NCI-H1105 treated with DMSO at 0.1 percent for 48 hours (cell line): ENCODE measurements at regions not wholly inside any gene's neighbourhood (a gene's known extent, or its start where the extent isn't known, plus 50 kb on each side); places are given as distances from the start of the nearest gene placed in this dataset.
A peak's percentile ranks its signal among the peaks of the same experiment; 100 is the strongest.
"Not testable (repeated sequence)": the region's sequence is repeated elsewhere in the genome, so short reads cannot be mapped to it uniquely, and the experiment has no call there.

Source experiments
- DNase-seq: peaks from one replicate; lab custom pipeline; 2025; lab: John Stamatoyannopoulos, UW

DNA sequence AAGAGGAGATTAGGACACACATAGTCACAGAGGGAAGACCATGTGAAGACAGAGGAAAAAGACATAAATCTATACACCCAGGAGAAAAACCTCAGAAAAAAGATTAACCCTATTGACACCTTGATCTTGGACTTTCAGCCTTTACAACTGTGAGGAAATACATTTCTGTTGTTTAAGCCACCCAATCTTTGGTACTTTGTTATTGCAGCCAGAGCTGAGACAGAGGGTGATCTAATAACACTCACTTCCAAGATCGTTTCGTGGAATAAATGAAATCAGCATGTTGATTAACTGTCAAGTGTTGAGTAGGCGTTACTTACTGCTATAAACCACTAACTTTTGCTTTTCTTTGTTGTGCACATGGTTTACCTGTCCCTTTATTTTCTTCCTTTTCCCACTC, 361.2 kb upstream of the RIOK2 start:
- DNase-seq: no peak

DNA sequence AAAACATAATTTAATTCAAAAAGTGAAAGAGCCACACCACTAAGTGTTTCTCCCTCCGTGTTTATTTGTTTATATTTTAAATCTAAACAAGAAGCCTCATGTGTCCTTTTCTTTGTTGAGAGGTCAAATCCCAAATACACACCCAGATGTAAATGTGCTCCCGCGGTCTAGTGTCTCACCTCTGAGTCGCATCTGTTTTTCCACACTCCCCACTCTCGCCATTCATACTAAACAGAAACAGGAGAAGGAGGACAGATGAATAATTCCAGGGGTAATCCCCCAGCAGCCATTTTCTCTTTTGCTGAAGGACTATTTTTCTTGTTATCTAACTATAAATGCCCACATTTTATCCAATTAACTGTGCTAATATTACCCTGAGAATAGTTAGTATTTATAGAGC, 361.6 kb upstream of the RIOK2 start:
- no peak for DNase-seq

DNA sequence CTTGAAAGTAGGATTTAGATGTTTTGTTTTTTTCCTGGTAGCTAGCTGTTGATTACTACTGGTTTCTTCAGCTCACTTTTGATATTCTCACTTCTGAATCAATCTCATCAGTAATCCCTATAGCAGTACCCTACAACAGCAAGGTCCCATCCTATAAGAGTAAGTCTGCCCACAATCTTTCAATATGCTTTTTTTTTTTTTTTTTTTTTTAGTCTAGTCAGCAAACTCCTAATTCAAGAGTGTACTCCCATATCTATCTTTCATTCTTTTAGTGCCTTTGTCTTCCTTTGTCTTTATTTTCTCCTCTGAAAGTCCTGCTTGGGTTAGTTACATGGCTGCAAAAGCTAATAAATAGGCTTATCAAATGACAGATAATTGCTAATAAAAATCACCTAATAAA, 362.4 kb upstream of the RIOK2 start:
- no peak for DNase-seq

DNA sequence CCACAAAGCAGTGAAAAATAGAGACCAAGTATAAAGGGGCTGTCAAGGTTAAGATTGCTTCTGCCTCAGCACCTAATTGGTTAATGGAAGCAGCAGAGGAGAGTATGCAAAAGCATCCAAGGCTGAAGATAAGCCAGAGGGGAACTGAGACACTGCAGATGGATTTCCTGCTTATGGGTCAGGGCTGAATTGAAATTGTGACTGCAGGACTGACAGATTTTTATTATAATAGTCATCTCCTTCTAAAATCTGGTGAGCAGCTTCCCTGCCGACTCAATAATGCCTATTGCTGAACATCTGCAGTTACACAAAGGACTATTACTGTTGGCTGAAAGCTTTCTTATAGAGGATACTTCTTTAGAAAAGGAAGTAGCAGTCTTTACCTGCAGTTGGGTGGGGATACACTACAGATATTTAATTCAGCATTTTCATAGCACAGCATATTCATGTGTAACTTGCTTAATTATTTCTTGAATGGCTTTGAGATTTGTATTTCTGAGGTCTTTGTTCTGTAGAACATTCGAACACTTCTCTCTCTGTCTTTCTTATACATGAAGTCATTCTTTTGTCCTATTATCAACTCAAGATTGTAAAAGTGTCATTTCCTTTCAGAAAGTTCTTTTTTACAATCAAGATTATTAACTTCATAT, 363.0 kb upstream of the RIOK2 start:
- no peak for DNase-seq

DNA sequence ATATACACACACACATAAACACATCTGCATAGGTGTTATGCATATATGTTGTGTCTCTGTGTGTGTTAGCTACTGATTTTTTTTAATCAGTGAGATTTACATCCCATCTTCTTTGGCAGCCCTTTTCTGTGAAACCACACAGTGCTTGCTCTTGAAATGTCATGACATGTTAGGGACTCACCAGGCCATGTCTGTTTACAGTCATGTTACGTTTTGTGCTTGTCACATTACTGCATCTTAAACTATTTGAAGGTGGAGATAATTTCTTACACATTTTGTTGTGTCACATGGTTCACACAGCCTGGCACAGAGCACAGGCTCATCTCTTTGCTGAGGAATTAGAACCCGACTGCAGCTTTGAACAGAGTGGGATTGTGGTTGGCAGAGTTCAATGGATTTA, 364.4 kb upstream of the RIOK2 start:
- no peak for DNase-seq

DNA sequence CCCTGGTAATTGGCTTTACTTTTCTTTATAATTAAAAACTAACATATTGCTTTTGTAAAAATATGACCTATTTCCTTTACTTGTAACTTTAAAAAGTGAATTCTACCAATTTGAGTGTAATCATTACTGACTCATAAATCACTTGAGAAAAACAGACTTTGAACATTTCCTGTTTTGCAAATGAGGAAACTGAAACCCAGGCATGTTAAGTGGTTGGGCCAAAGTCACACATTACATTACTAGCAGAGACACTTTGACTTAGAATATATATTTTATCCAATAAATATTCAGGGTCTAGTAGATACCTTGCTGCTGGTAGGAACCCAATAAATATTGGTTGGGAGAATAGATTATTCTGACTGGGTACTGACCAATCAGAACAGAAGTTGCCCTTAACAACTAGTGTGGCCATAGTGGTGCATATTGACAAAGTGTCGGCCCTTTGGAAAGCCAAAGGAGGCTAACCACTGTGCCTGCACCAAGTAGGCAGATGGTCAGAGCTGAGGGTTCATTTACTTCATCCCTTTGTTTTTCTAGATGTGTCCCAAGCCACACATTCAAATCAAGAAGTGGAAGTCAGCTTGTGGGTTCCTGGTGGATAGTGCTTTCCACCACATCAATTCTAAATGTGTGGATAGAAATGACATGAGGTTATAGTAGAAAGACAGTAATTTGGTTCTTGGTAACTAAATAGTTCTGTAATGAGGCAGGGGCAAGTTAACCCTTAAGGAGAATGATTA, 365.1 kb upstream of the RIOK2 start:
- DNase-seq: no peak

DNA sequence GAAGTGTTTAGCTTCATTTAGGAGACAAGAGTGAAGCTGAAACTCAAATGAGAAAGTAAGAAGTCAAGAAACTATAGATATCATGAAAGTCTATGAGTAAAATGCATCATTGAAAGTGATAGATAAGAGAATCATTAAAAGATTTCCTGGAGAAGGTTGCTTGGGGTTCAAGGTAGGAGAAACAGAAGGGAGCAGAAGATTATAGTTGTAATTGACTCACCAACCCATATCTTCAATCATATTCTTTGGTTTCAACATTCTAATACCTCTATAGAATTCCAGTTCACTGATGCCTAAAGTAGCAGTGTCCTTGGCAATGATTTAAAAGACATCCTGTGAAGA, 365.7 kb upstream of the RIOK2 start:
- no peak for DNase-seq

DNA sequence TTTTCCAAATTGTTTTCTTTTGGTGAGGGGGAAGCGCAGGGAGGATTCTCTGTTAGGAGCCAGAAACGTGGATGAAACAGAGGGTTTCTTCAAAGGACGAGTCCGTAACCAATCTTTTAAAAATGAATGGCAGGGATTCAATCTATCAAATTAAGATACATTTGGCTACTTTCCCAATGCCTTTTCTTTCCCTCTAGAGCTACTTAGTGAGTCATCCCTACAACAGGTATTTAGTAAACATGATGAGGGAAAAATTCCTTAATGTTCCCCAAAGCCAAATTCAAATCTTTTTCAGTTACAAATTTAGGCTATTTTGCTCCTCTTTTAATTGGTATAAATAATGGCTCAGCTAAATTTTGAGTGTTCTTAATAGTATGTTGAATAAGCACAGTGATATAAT, 366.4 kb upstream of the RIOK2 start:
- no peak for DNase-seq

DNA sequence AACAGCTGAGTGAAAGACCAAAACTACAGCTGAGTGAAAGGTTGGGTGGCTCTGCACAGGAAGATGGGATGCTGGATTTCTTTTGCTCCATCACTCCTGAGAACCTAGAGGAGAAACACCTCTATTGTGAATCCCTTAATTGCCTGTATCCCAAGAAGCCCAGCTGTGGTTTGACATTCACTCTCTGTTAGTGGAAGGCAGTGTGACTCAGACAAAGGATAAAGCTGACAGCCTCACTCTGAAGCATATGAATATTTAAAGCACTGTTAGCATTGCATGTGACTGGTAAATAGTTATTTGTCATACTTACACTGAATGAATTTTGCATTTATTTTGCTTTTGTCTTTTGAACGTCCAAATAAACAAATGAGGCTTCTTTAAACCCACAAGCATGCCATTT, 367.1 kb upstream of the RIOK2 start:
- peak; percentile 0 for DNase-seq

DNA sequence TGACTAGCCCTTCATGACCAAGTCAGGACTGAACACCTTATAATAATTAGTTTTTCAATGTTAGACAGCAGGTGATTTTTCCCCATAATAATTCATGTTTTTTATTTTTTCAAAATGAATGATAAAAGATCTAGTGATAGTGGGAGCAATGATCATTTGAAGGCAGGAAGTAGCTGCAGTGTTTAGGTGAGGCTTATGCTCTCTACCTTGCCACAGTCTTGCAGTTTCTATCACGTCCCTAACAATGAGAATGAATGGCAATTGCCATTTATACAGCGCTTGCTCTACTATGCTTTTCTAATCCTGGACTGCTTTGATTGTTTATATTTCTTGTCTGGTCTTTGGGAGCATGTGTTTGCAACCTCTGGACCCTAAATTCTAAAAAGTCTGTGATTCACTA, 367.8 kb upstream of the RIOK2 start:
- no peak for DNase-seq

DNA sequence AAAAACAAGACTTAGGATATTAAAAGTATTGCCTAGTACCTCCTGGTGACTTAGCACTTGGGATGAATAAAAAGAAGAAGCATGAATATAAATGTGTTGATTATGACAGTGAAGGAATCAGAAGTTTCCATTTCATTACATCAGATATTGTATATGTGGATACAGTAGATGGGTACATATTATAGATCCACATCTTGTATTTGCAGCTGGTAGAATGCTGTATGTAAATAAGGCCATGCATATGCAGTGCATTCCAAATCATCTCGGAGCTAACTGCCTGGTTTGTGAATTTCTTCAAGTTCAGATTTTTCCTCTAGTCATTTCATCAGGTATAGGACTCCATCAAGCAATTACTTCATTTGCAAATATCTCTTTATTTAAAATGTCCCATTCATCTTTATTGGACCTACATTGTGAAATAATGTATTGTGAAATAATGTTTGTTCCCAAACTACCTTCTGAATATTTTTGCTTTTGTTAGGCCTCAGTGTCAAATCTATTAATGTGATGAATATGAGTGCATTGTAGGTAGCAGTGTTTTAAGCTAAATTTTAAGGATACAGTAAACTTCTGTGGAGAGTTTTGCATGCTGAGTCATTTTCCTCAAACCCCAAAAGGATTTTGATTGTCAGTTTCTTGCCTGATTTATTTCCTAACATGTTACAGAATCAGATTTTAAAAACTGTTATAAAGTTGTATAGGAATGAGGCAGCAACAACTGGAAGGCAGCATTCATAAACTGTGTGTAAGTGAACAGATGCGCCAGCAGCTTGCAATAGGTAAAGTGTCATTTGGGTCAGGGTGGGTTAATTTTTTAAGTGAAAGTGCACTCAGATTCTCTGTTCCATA, 370.8 kb upstream of the RIOK2 start:
- no peak for DNase-seq

DNA sequence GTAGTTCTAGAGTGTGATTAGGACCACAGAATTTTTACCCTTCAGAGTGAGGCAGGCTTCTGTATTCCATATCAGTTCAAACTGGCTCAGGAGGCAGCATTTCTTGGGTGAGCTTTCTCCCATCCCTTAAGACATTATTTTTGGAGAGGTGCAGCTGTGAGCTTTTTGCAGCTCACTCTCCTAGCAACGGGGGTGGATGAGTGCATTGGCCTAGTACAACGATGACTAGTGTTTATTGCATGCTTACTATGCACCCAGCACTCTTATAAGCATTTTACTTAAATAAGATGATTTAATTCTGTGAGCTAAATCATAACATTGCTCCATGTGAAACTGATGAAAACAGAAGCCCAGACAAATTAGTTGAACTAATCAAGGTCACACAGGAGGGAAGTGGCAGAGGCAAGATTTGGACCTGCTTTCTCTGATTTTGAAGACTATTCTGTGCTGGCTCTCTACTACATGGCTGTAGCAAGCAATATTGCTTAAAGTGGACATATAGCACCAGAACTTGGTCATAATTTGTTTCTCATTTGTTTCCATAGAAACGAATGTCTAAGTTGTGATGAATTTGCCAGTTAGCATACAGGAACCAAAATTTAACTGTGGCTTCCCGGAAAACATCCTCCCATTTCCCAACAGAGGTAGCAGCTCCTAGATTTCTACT, 372.1 kb upstream of the RIOK2 start:
- DNase-seq: no peak

DNA sequence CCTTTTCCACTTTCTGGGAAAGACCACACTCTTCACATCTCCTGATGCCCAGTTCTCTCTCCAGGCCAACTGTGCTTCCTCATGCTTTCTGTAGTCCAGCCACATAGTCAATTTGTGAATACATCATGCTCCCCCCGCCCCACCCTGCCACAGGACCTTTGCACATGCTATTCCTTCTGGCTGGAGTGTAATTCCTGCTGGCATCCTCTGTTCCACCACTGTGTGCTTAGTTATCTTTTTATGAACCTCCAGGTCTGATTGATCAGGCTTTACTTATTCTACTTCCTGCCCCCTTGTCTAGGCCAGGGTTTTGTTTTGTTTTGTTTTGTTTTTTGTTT, 372.6 kb upstream of the RIOK2 start:
- DNase-seq: no peak

DNA sequence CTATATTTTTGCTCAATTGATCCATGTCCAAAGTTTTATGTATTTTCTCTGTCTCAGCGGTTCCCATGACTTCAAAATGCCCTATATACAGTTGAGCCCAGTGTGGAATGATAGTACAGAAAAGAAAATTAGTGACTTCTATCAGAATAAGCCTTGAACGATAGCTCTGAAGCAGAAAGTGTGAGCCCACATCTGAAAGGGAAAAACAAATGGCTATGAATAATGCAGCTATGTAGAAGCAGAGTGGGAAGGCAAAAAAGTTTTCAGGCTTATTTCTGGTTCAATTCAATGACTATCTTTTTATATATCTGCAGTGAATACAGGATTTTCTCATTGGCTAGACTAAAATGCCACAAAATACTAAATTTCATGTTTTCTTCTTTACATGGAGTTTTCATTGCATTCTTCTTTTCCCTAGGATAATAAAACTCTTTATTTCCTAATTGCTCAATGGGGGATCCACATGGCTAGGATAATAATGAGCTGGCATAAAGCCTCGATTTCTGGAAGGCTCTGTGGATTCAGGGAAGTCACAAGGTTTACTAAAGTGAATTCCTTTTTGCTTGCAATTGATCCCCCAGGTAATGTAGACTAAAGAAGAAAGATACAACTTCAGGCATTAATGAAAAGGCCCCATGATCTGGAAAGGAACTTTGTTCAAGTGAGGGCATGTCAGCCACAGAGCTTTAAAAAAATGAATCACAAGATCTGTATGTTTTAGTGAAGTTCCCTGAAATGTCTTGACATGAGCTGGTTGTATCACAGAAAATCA, 377.0 kb upstream of the RIOK2 start:
- no peak for DNase-seq

DNA sequence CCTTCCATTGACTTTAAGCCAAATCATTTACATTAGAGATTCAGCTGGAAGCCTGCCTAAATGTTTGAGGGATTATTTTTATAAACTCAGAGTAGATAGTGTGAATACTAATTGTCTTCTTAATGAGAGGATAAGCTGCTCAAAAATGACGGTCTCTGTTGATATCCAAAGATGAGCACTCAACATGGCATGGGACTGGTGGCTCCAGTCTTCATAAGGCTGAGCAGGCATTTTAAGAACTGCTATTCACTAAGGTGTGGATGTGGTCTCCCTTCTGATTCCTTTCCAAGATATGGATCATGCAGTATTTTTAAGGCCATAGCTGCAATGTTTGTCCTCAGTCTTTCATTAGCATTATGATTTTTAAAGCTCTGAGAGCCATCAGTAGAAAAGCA, 377.5 kb upstream of the RIOK2 start:
- no peak for DNase-seq

DNA sequence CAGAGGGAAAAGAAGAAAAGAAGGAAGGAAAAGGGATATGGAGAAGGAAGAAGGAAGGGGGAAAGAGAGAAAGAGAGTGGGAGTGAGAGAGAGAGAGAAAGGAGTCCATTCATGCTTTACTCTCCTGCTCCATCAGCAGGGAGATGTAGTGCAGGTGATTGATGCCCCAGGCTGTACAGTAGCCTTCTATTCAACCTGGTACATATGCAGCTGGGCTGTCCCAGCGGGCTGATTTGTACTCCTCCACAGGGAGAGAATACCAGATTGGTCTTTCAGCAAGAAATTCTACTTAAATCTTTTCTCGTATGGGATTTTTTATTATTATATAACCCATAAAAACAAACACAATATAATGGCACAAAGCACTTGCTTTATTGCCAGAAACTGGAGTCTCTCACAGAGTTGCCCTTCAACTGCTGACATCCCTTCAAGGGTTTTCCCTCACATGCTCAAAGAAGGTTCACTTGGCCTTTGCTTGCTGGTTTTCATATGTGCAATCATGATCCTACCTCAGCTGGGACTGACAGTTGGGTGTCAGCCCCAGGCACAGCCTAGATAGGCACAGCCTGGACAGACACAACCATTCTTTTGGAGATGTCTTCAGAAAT, 380.1 kb upstream of the RIOK2 start:
- no peak for DNase-seq

DNA sequence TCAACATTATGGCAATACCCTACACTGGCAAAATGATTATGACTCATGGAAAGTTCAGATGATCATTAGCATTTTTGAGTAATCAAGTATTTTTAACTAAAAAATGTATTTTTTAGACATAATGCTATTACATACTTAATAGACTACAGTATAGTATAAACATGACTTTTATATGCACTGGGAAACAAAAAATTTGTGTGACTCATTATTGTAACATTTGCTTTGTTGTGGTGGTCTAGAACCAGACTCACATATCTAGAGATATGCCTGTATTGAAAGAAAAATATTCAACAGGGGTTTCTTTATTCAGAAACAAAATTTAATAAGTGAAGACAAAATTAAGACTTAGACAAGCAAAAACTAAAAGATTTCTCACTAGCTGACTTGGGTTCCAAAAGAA, 385.3 kb upstream of the RIOK2 start:
- DNase-seq: no peak

DNA sequence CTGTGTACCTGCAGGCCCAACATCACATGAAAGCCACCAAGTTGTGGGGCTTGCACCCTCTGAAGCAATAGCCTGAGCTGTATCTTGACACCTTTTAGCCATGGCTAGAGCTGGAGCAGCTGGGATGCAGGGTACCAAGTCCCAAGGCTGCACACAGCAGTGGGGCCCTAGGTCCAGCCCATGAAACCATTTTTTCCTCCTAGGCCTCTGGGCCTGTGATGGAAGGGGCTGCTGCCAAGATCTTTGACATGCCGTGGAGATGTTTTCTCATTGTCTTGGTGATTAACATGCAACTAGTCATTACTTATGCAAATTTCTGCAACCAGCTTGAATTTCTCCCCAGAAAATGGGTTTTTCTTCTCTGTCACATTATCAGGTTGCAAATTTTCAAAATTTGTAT, 387.2 kb upstream of the RIOK2 start:
- DNase-seq: no peak

DNA sequence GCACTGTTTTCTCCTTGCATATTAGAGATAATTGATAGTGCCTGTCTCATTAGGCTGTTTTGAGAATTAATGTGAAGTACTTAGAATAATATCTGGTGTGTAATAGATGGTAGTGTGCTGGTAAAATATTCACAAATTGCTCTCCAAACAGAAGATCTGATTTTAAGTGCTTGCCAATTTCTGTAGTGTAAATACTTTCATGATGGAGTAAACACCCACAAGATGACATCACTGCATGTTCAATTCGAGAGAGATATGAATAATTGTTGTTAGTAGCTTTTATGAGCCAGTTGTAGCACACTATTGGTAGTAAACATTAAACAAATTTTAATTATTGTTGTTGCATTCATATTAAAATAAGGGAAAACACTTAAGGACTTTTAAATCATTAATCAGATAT, 392.3 kb upstream of the RIOK2 start:
- no peak for DNase-seq

DNA sequence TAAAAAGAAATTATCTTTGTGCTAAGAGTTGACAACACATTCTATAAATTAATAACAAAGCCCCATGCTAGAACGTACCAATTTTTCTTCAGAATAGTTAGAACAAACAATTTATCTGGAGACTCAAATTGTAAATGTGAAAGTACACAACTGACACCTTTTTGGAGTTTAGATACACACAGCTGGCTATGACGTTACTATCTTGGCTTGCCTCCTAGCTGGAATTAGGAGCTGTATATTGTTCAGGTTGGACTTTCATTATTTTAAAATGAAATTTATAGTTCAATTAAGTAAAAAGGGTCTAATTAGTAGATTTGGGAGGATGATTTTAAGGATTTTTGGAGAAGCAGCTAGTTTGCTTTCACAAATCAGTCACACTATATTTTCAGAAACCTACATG, 393.9 kb upstream of the RIOK2 start:
- DNase-seq: no peak

DNA sequence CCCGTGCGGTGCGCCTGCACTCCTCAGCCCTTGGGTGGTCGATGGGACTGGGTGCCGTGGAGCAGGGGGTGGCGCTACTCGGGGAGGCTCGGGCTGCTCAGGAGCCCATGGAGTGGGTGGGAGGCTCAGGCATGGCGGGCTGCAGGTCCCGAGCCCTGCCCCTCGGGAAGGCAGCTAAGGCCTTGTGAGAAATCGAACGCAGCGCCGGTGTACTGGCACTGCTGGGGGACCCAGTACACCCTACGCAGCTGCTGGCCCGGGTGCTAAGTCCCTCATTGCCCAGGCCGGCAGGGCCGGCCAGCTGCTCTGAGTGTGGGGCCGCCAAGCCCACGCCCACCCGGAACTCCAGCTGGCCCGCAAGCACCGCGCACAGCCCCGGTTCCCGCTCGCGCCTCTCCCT, 396.9 kb upstream of the RIOK2 start:
- not testable (repeated sequence) for DNase-seq

DNA sequence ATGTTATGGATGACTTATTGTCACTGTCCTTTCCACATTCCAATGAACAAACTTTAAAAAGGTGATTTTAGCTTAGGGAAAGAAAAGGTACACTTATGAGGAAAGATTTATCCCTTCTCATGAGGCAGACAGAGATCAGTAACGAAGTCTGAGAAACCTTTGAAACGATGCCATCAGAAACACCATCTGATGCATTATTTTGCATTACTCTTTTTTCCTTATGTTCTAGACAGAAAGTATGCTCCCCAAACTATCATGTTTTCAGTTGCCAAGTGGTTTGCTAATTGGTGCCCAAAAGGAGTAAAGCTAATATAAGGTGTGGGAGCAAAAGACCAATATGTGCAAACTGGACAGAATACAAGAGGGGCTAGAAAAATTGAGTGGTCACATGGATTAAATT, 397.7 kb upstream of the RIOK2 start:
- DNase-seq: no peak
